K562 (cell line): ENCODE measurements at regions not wholly inside any gene's neighbourhood (a gene's known extent, or its start where the extent isn't known, plus 50 kb on each side); places are given as distances from the start of the nearest gene placed in this dataset.

Experiments used
- ATAC-seq: fragments of 200-7000 bp; cut with Tn5 transposase; 3 replicates; pipeline ENCODE4 v1.9.1; 2020; ENCODE audit warnings: moderate library complexity
- BruUV-seq: library from RNA; stranded (reverse); fragments of 400-500 nt; replicated peaks from 2 replicates; lab custom pipeline; 2021; lab: Mats Ljungman, UMichigan
- CTCF ChIA-PET: fragments of 300-600 bp; formaldehyde crosslinking; extraction: SDS; loops from one replicate; lab custom pipeline; 2021; ENCODE audit warnings: low intra/inter-chr PET ratio; lab: Yijun Ruan, JAX
- POLR2A ChIA-PET: fragments of 300-600, 350-650 bp; sonication (Branson Sonifier 250); formaldehyde crosslinking; extraction: SDS; loops from one replicate; lab custom pipeline; 2021; ENCODE audit warnings: antibody characterized with exemption, inconsistent platforms; lab: Yijun Ruan, JAX
- DNase-seq, 4 experiments: peaks; one replicate each; pipeline versions ENCODE4 v3.0.0 to v3.0.0-alpha.2; 2011 to 2018; ENCODE audit warnings: low spot score in 3 of 4, mixed read lengths in 3 of 4; ENCODE audit errors: extremely low read depth in 1 of 4
- FAIRE-seq: peaks from 2 replicates; lab custom pipeline; 2011; peaks lifted over from hg19 to GRCh38; lab: Jason Lieb, UNC
- H2AFZ ChIP-seq: 2 replicates; pipeline ENCODE4 v1.6.0; 2011; ENCODE audit warnings: low read depth, low read length, control low read depth, inconsistent platforms
- H3K27ac ChIP-seq: fragments of 200-600 bp; 3 replicates; pipeline ENCODE4 v1.8.0; 2011; ENCODE audit warnings: low read depth, mild to moderate bottlenecking, control low read depth, inconsistent platforms, low read length, moderate library complexity, mixed read lengths; ENCODE audit errors: extremely low read depth
- H3K27me3 ChIP-seq, 2 experiments: fragments of 300-600 bp in 1 of 2; 2 replicates in 1 of 2; 3 replicates in 1 of 2; pipeline versions ENCODE4 v1.6.0 to v1.8.0; 2011; ENCODE audit warnings: inconsistent platforms in 2 of 2, low read length in 2 of 2, mild to moderate bottlenecking in 1 of 2, mixed read lengths in 1 of 2, moderate library complexity in 1 of 2; ENCODE audit not compliant: control insufficient read depth in 2 of 2, insufficient read depth in 2 of 2
- H3K36me3 ChIP-seq: fragments of 300-600 bp; 3 replicates; pipeline ENCODE4 v1.8.0; 2011; ENCODE audit warnings: mild to moderate bottlenecking, low read length, inconsistent platforms; ENCODE audit not compliant: control insufficient read depth, insufficient read depth
- H3K4me1 ChIP-seq, 2 experiments: fragments of 200-600 bp in 1 of 2; replicated peaks in 1 of 2; 2 replicates in 1 of 2; 3 replicates in 1 of 2; pipeline versions ENCODE4 v1.5.1 to v1.8.0; 2011; ENCODE audit warnings: inconsistent platforms in 2 of 2, low read length in 2 of 2, mild to moderate bottlenecking in 1 of 2, mixed read lengths in 1 of 2, moderate library complexity in 1 of 2; ENCODE audit not compliant: control insufficient read depth in 2 of 2, insufficient read depth in 2 of 2
- H3K4me2 ChIP-seq: 2 replicates; pipeline ENCODE4 v1.6.1; 2011; ENCODE audit warnings: low read length, control low read depth, inconsistent platforms, mixed read lengths; ENCODE audit not compliant: insufficient read depth
- H3K4me3 ChIP-seq: fragments of 200-600 bp; sonication (generic), shearing (Covaris generic); 2 replicates; pipeline ENCODE4 v1.5.1; 2016; ENCODE audit warnings: control low read depth, inconsistent platforms
- H3K79me2 ChIP-seq: fragments of 200-600 bp; 3 replicates; pipeline ENCODE4 v1.8.0; 2011; ENCODE audit warnings: low read length, inconsistent platforms; ENCODE audit not compliant: control insufficient read depth, insufficient read depth
- H3K9ac ChIP-seq, 2 experiments: 2 replicates each; pipeline versions ENCODE4 v1.6.0 to v1.6.1; 2011; ENCODE audit warnings: low read depth in 2 of 2, low read length in 2 of 2, control low read depth in 1 of 2, inconsistent platforms in 1 of 2, mild to moderate bottlenecking in 1 of 2, mixed read lengths in 1 of 2; ENCODE audit not compliant: insufficient read depth in 1 of 2
- H3K9me1 ChIP-seq: one replicate; pipeline ENCODE4 v1.6.0; 2011; ENCODE audit warnings: inconsistent platforms, mild to moderate bottlenecking, low read length, moderate library complexity; ENCODE audit not compliant: control insufficient read depth, insufficient read depth
- H3K9me3 ChIP-seq: replicated peaks from 2 replicates; pipeline ENCODE4 v1.5.1; 2011; ENCODE audit warnings: low read depth, low read length, inconsistent platforms; ENCODE audit not compliant: control insufficient read depth, insufficient read depth
- H4K20me1 ChIP-seq: replicated peaks from 2 replicates; pipeline ENCODE4 v1.6.1; 2011; ENCODE audit warnings: low read length, inconsistent platforms, mixed read lengths; ENCODE audit not compliant: control insufficient read depth, insufficient read depth
- CXXC5 ChIP-seq: fragments of 250-450 bp; sonication (Bioruptor Pico); IDR thresholded peaks from 2 replicates; pipeline ENCODE4 v1.8.0; 2022; ENCODE audit warnings: inconsistent platforms, mild to moderate bottlenecking, moderate library complexity
- DACH1 ChIP-seq: fragments of 450-650 bp; IDR thresholded peaks from 2 replicates; pipeline ENCODE4 v1.6.1; 2018; ENCODE audit not compliant: partially characterized antibody
- ETV1 ChIP-seq: fragments of 450-650 bp; conservative IDR thresholded peaks from 2 replicates; pipeline ENCODE4 v1.6.1; 2016; ENCODE audit warnings: missing genetic modification characterization, control low read depth, low read depth, missing compliant biosample characterization
- FUS ChIP-seq: fragments of 200-400 bp; formaldehyde crosslinking; optimal IDR thresholded peaks from 2 replicates; pipeline ENCODE3; 2017; ENCODE audit warnings: low read depth, low read length
- GABPB2 ChIP-seq: fragments of 250-450 bp; sonication (Bioruptor Pico); conservative IDR thresholded peaks from 2 replicates; pipeline ENCODE4 v1.5.1; 2021; ENCODE audit warnings: mild to moderate bottlenecking
- GTF2E2 ChIP-seq: fragments of 200-800 bp; sonication (Bioruptor generic); IDR thresholded peaks from 2 replicates; pipeline ENCODE4 v1.6.1; 2016; ENCODE audit warnings: missing genetic modification characterization, missing compliant biosample characterization
- HCFC1 ChIP-seq: IDR thresholded peaks from 2 replicates; pipeline ENCODE4 v1.6.1; 2012; ENCODE audit warnings: low read depth, low read length, improper control_type of control experiment
- HDAC6 ChIP-seq: IDR thresholded peaks from 2 replicates; pipeline ENCODE4 v1.6.1; 2012; ENCODE audit warnings: low read depth, mild to moderate bottlenecking, control low read depth, inconsistent platforms, low read length, moderate library complexity
- HSF4 ChIP-seq: fragments of 250-450 bp; sonication (Bioruptor Pico); IDR thresholded peaks from 2 replicates; pipeline ENCODE4 v2.1.2; 2022; ENCODE audit warnings: mild to moderate bottlenecking, moderate library complexity, borderline replicate concordance
- MBD2 ChIP-seq: sonication (generic); IDR thresholded peaks from 2 replicates; pipeline ENCODE4 v1.6.1; 2016; ENCODE audit warnings: low read depth, borderline replicate concordance
- SMARCC2 ChIP-seq: fragments of 450-650 bp; IDR thresholded peaks from 2 replicates; pipeline ENCODE4 v1.6.1; 2017; ENCODE audit warnings: antibody characterized with exemption, moderate library complexity, mild to moderate bottlenecking, low read depth
- TEAD1 ChIP-seq, 2 experiments: fragments of 450-650 bp in 1 of 2; sonication (generic) in 1 of 2; formaldehyde crosslinking; IDR thresholded peaks; 2 replicates each; pipeline versions ENCODE4 v1.4.0 to v1.8.0; 2020 to 2022; ENCODE audit warnings: mild to moderate bottlenecking in 2 of 2, missing genetic modification reagents in 1 of 2
- ZBED1 ChIP-seq: IDR thresholded peaks from 2 replicates; pipeline ENCODE4 v1.6.1; 2014
- ZBTB34 ChIP-seq: fragments of 250-450 bp; sonication (Bioruptor Pico); IDR thresholded peaks from 2 replicates; pipeline ENCODE4 v1.8.0; 2021; ENCODE audit warnings: mild to moderate bottlenecking, moderate library complexity
- ZFX ChIP-seq: sonication (generic); formaldehyde crosslinking; IDR thresholded peaks from 2 replicates; pipeline ENCODE4 v1.8.0; 2022; ENCODE audit warnings: mild to moderate bottlenecking, missing genetic modification reagents, moderate library complexity
- ZNF232 ChIP-seq: sonication (generic); formaldehyde crosslinking; IDR thresholded peaks from 2 replicates; pipeline ENCODE4 v1.8.0; 2022; ENCODE audit warnings: mild to moderate bottlenecking, missing genetic modification reagents
- WGBS: fragments of 100-300 bp; shearing (Covaris generic); methylation state at CpG from one replicate; pipeline ENCODE4 v1.1.6; 2016; ENCODE audit warnings: low coverage, mixed read lengths; ENCODE audit not compliant: insufficient coverage; ENCODE audit errors: missing lambda C conversion rate; 5-methylcytosine and 5-hydroxymethylcytosine counted together
- in situ Hi-C: fragments of 300-500 bp; cut with MboI; formaldehyde crosslinking; loops from 4 replicates; pipeline ENCODE4 v1.15.0; 2018; ENCODE audit warnings: inconsistent platforms, mixed read lengths
- intact Hi-C: fragments of 100-400 bp; cut with micrococcal nuclease; formaldehyde crosslinking; loops from 2 replicates; pipeline ENCODE4 v1.14.2; 2022

GRCh38 chr5:125560476-125561225, 814.2 kb upstream of the ZNF608 start:
- Histone ChIP-seq H3K9ac (no peak overlapping the region), H3K9me3 (no peaks in the 10 kb centered on the region), H3K9me1 (no peaks in the 10 kb centered on the region), H3K27ac (no peak overlapping the region), H3K36me3 (no peaks in the 10 kb centered on the region), H3K4me1 (no peaks in the 10 kb centered on the region), H3K4me3 (no peak overlapping the region)
- no TSS peak for BruUV-seq
- CTCF ChIA-PET: no interaction called here
- no peak for TF ChIP-seq MBD2
- no peak for TF ChIP-seq CXXC5 (CRISPR knock-in tag)
- TF ChIP-seq ETV1 (tag): no peak
- TF ChIP-seq GABPB2 (CRISPR knock-in tag): no peak
- TF ChIP-seq HCFC1: no peak
- TF ChIP-seq HSF4 (CRISPR knock-in tag): no peak
- TF ChIP-seq ZBED1: no peak
- no peak for TF ChIP-seq ZBTB34
- TF ChIP-seq DACH1: no peak
- no peak for TF ChIP-seq FUS
- TF ChIP-seq GTF2E2 (tag): no peak
- TF ChIP-seq SMARCC2: no peak
- no peak for TF ChIP-seq ZNF232 (CRISPR knock-in tag)
- TF ChIP-seq ZFX (CRISPR knock-in tag): no peak
- no peak for TF ChIP-seq HDAC6
- TF ChIP-seq TEAD1 (CRISPR knock-in tag; IDR thresholded peaks at IDR 0.05): no peak
- TF ChIP-seq, all 486 proteins: peak for 0
- no peak for ATAC-seq
- WGBS: 0% methylated on average over 4 of the region's 4 CpGs
- in situ Hi-C loops: no loop called here
- Histone ChIP-seq H3K4me2 (no peak overlapping the region), H3K27me3 (no peaks in the 10 kb centered on the region), H4K20me1 (no peaks in the 10 kb centered on the region), H3K79me2 (no peaks in the 10 kb centered on the region), H2AFZ (no peak overlapping the region)
- FAIRE-seq: no peak
- intact Hi-C loops: no loop called here
- DNase-seq: no peak
- POLR2A ChIA-PET: no interaction called here
